ENCODE measurements at regions not wholly inside any gene's neighbourhood (a gene's known extent, or its start where the extent isn't known, plus 50 kb on each side); places are given as distances from the start of the nearest gene placed in this dataset.

- Histone ChIP-seq H3K9me3 (ENCODE audit: low read length) (no peaks in the 10 kb centered on the region), H3K79me2 (replicated peaks; ENCODE audit: insufficient read depth, low read length) (no peaks in the 10 kb centered on the region), H3F3A (ENCODE audit: insufficient read depth, low read length, poor library complexity, severe bottlenecking) (no peaks in the 10 kb centered on the region), H3K9ac (ENCODE audit: low read length) (no peak overlapping the region), H3K9me2 (ENCODE audit: insufficient read depth, low read length) (no peaks in the 10 kb centered on the region), H3K4me2 (ENCODE audit: low read length) (no peak overlapping the region), H3K4me3 (ENCODE audit: low read length) (no peak overlapping the region), H2AFZ (ENCODE audit: low read depth, low read length) (no peak overlapping the region), H3K27ac (ENCODE audit: low read length) (no peak overlapping the region), H3K27me3 (ENCODE audit: insufficient read depth, low read depth, low read length) (no peaks in the 10 kb centered on the region), H3K36me3 (ENCODE audit: insufficient read depth, low read length) (no peaks in the 10 kb centered on the region), H4K20me1 (ENCODE audit: insufficient read depth) (no peaks in the 10 kb centered on the region)
- TF ChIP-seq EZH2 (IDR thresholded peaks at IDR 0.05; ENCODE audit: borderline replicate concordance, insufficient read depth, low read length, poor library complexity, severe bottlenecking): no peak
- no peak for TF ChIP-seq POLR2AphosphoS5 (IDR thresholded peaks at IDR 0.05)
- TF ChIP-seq MXI1 (conservative IDR thresholded peaks at IDR 0.05; ENCODE audit: poor library complexity, severe bottlenecking): no peak
- TF ChIP-seq SMC3 (conservative IDR thresholded peaks at IDR 0.05; ENCODE audit: poor library complexity): no peak
- TF ChIP-seq TAF1 (IDR thresholded peaks at IDR 0.05; ENCODE audit: low read depth): no peak
- TF ChIP-seq, protein P1, sequence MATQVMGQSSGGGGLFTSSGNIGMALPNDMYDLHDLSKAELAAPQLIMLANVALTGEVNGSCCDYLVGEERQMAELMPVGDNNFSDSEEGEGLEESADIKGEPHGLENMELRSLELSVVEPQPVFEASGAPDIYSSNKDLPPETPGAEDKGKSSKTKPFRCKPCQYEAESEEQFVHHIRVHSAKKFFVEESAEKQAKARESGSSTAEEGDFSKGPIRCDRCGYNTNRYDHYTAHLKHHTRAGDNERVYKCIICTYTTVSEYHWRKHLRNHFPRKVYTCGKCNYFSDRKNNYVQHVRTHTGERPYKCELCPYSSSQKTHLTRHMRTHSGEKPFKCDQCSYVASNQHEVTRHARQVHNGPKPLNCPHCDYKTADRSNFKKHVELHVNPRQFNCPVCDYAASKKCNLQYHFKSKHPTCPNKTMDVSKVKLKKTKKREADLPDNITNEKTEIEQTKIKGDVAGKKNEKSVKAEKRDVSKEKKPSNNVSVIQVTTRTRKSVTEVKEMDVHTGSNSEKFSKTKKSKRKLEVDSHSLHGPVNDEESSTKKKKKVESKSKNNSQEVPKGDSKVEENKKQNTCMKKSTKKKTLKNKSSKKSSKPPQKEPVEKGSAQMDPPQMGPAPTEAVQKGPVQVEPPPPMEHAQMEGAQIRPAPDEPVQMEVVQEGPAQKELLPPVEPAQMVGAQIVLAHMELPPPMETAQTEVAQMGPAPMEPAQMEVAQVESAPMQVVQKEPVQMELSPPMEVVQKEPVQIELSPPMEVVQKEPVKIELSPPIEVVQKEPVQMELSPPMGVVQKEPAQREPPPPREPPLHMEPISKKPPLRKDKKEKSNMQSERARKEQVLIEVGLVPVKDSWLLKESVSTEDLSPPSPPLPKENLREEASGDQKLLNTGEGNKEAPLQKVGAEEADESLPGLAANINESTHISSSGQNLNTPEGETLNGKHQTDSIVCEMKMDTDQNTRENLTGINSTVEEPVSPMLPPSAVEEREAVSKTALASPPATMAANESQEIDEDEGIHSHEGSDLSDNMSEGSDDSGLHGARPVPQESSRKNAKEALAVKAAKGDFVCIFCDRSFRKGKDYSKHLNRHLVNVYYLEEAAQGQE (IDR thresholded peaks at IDR 0.05; ENCODE audit: borderline replicate concordance): no peak
- no peak for TF ChIP-seq RAD21 (conservative IDR thresholded peaks at IDR 0.05)
- TF ChIP-seq EP300 (conservative IDR thresholded peaks at IDR 0.05; ENCODE audit: poor library complexity, severe bottlenecking): no peak
- TF ChIP-seq CTCF (IDR thresholded peaks at IDR 0.05; ENCODE audit: poor library complexity, severe bottlenecking): no peak
Observed at GRCh38 chr1:229993894-229994293, 73.1 kb upstream of the GALNT2 start.

- H3K79me2 ChIP-seq (replicated peaks; ENCODE audit: insufficient read depth, low read length): no peaks in the 10 kb centered on the region
- H2AFZ ChIP-seq (ENCODE audit: low read depth, low read length): no peak overlapping the region
- H3K4me2 ChIP-seq (ENCODE audit: low read length): no peak overlapping the region
- no peaks in the 10 kb centered on the region for H3F3A ChIP-seq (ENCODE audit: insufficient read depth, low read length, poor library complexity, severe bottlenecking)
- H3K36me3 ChIP-seq (ENCODE audit: insufficient read depth, low read length): no peaks in the 10 kb centered on the region
- no peak overlapping the region for H3K27ac ChIP-seq (ENCODE audit: low read length)
- H3K9me2 ChIP-seq (ENCODE audit: insufficient read depth, low read length): no peaks in the 10 kb centered on the region
- no peaks in the 10 kb centered on the region for H3K9me3 ChIP-seq (ENCODE audit: low read length)
- TF ChIP-seq, protein P1 (IDR thresholded peaks at IDR 0.05; ENCODE audit: borderline replicate concordance): no peak
- TF ChIP-seq EP300 (conservative IDR thresholded peaks at IDR 0.05; ENCODE audit: poor library complexity, severe bottlenecking): no peak
- no peak for TF ChIP-seq TAF1 (IDR thresholded peaks at IDR 0.05; ENCODE audit: low read depth)
- no peak for TF ChIP-seq EZH2 (IDR thresholded peaks at IDR 0.05; ENCODE audit: borderline replicate concordance, insufficient read depth, low read length, poor library complexity, severe bottlenecking)
- no peak for TF ChIP-seq MXI1 (conservative IDR thresholded peaks at IDR 0.05; ENCODE audit: poor library complexity, severe bottlenecking)
- no peak for TF ChIP-seq POLR2AphosphoS5 (IDR thresholded peaks at IDR 0.05)
- TF ChIP-seq SMC3 (conservative IDR thresholded peaks at IDR 0.05; ENCODE audit: poor library complexity): no peak
- TF ChIP-seq RAD21 (conservative IDR thresholded peaks at IDR 0.05): no peak
- TF ChIP-seq CTCF (IDR thresholded peaks at IDR 0.05; ENCODE audit: poor library complexity, severe bottlenecking): no peak
- no peak overlapping the region for H3K4me3 ChIP-seq (ENCODE audit: low read length)
- H3K9ac ChIP-seq (ENCODE audit: low read length): no peak overlapping the region
- H4K20me1 ChIP-seq (ENCODE audit: insufficient read depth): no peaks in the 10 kb centered on the region
- no peaks in the 10 kb centered on the region for H3K27me3 ChIP-seq (ENCODE audit: insufficient read depth, low read depth, low read length)
Observed at GRCh38 chr1:229999004-229999670, 67.9 kb upstream of the GALNT2 start.
